Nephron progenitor cell (in vitro differentiated cells): ENCODE measurements at regions not wholly inside any gene's neighbourhood (a gene's known extent, or its start where the extent isn't known, plus 50 kb on each side); places are given as distances from the start of the nearest gene placed in this dataset.

Experiments used
- DNase-seq: peaks from one replicate; pipeline ENCODE4 v3.0.0; 2021
- H3K27ac Mint-ChIP-seq: 2 replicates; pipeline ENCODE4 v1.8.0; 2021; ENCODE audit warnings: mild to moderate bottlenecking, moderate library complexity, mixed read lengths
- H3K27me3 Mint-ChIP-seq: 2 replicates; pipeline ENCODE4 v1.8.0; 2021; ENCODE audit warnings: mild to moderate bottlenecking, low read depth, mixed read lengths; ENCODE audit not compliant: poor library complexity
- H3K36me3 Mint-ChIP-seq: 2 replicates; pipeline ENCODE4 v1.8.0; 2021; ENCODE audit warnings: low read depth, mixed read lengths
- H3K4me1 Mint-ChIP-seq: 2 replicates; pipeline ENCODE4 v1.8.0; 2021; ENCODE audit warnings: mixed read lengths
- H3K4me3 Mint-ChIP-seq: 2 replicates; pipeline ENCODE4 v1.8.0; 2021; ENCODE audit warnings: mild to moderate bottlenecking, moderate library complexity, mixed read lengths
- H3K9me3 Mint-ChIP-seq: 2 replicates; pipeline ENCODE4 v1.8.0; 2021; ENCODE audit warnings: mild to moderate bottlenecking, moderate library complexity, mixed read lengths
- CTCF ChIP-seq: fragments of 200-600 bp; sonication (generic); IDR thresholded peaks from 2 replicates; pipeline ENCODE4 v1.5.0; 2021; ENCODE audit warnings: antibody characterized with exemption

GRCh38 chr14:49480979-49481498, 105.1 kb downstream of the RPS29 start:
- Mint-ChIP-seq H3K4me3 (no peak overlapping the region), H3K4me1 (peaks cover 10% of the 10 kb centered on the region), H3K27me3 (peaks cover 4% of the 10 kb centered on the region), H3K27ac (no peak overlapping the region), H3K36me3 (no peaks in the 10 kb centered on the region), H3K9me3 (peaks cover 7% of the 10 kb centered on the region)
- no peak for DNase-seq
- no peak for TF ChIP-seq CTCF

- H3K9me3 Mint-ChIP-seq: peaks cover 7% of the 10 kb centered on the region
- no peak for DNase-seq
- H3K27ac Mint-ChIP-seq: no peak overlapping the region
- no peak for TF ChIP-seq CTCF
- H3K4me3 Mint-ChIP-seq: no peak overlapping the region
- peaks cover 10% of the 10 kb centered on the region for H3K4me1 Mint-ChIP-seq
- H3K27me3 Mint-ChIP-seq: peaks cover under 1% of the 10 kb centered on the region
- no peaks in the 10 kb centered on the region for H3K36me3 Mint-ChIP-seq
Measured at GRCh38 chr14:49480053-49480760, 106.0 kb downstream of the RPS29 start.

GRCh38 chr14:49479432-49479831, 106.7 kb downstream of the RPS29 start:
- DNase-seq: no peak
- peaks cover 10% of the 10 kb centered on the region for H3K4me1 Mint-ChIP-seq
- no peak for TF ChIP-seq CTCF
- peaks cover 7% of the 10 kb centered on the region for H3K9me3 Mint-ChIP-seq
- no peaks in the 10 kb centered on the region for H3K27me3 Mint-ChIP-seq
- H3K4me3 Mint-ChIP-seq: no peak overlapping the region
- no peak overlapping the region for H3K27ac Mint-ChIP-seq
- H3K36me3 Mint-ChIP-seq: no peaks in the 10 kb centered on the region

- peaks cover 10% of the 10 kb centered on the region for H3K4me1 Mint-ChIP-seq
- H3K4me3 Mint-ChIP-seq: no peak overlapping the region
- TF ChIP-seq CTCF: no peak
- no peak for DNase-seq
- no peaks in the 10 kb centered on the region for H3K36me3 Mint-ChIP-seq
- H3K27ac Mint-ChIP-seq: no peak overlapping the region
- H3K27me3 Mint-ChIP-seq: no peaks in the 10 kb centered on the region
- H3K9me3 Mint-ChIP-seq: peaks cover 7% of the 10 kb centered on the region
Measured at GRCh38 chr14:49478784-49479183, 107.4 kb downstream of the RPS29 start.

GRCh38 chr14:49467091-49467490, 119.1 kb downstream of the RPS29 start:
- no peak for DNase-seq
- peaks cover 20% of the 10 kb centered on the region for H3K9me3 Mint-ChIP-seq
- H3K27ac Mint-ChIP-seq: no peak overlapping the region
- H3K27me3 Mint-ChIP-seq: no peaks in the 10 kb centered on the region
- no peak for TF ChIP-seq CTCF
- H3K4me3 Mint-ChIP-seq: no peak overlapping the region
- H3K4me1 Mint-ChIP-seq: no peaks in the 10 kb centered on the region
- no peaks in the 10 kb centered on the region for H3K36me3 Mint-ChIP-seq

GRCh38 chr14:49464885-49465284, 121.3 kb downstream of the RPS29 start:
- Mint-ChIP-seq H3K27me3 (no peaks in the 10 kb centered on the region), H3K27ac (no peak overlapping the region), H3K4me1 (no peaks in the 10 kb centered on the region), H3K4me3 (no peak overlapping the region), H3K36me3 (no peaks in the 10 kb centered on the region), H3K9me3 (peaks cover 14% of the 10 kb centered on the region)
- DNase-seq: peak; percentile 8
- peak; percentile 36 for TF ChIP-seq CTCF
